Stimulated activated CD8-positive, alpha-beta memory T cell treated with anti-CD3 and anti-CD28 coated beads, Interleukin-15, amount 100 ng/mL, for 1 hour (primary cell): ENCODE measurements at regions not wholly inside any gene's neighbourhood (a gene's known extent, or its start where the extent isn't known, plus 50 kb on each side); places are given as distances from the start of the nearest gene placed in this dataset.
"Not testable (repeated sequence)": the region's sequence is repeated elsewhere in the genome, so short reads cannot be mapped to it uniquely, and the experiment has no call there.

ENCODE experiments used
- DNase-seq: peaks from one replicate; pipeline ENCODE4 v3.0.0-alpha.2; 2020; ENCODE audit warnings: low read depth

DNA sequence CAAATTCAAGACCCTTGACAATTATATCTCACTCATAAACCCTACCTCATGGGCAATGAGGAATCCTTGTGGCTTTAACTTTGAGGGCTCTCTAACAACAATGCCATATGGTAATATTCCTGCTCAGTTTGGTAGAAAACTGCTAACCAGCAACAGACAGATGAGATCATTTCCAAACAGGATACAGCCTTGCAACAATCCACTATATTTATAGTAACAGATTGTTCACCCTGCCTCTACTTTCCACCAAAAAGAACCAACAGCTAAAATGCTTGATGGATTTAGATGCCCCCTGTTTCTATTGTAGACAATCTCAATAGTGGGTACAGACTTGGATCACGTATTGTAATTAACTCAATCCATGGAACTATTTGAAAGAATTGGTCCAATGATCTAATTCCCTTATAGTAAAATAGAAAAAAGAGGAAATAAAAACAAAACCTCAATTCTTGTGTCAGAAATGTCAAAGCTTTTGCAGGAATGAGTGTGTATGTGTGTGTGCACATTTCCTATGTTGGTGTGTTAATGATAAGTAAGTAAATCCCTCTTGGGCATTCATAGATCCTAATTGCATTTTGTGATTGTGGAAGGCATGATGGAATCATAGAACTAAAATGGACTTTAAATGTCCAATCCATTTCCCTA is 100.0 kb upstream of the EDEM3 start:
- no peak for DNase-seq

- no peak for DNase-seq
Measured at GRCh38 chr1:184854036-184854435, 99.4 kb upstream of the EDEM3 start.

DNA sequence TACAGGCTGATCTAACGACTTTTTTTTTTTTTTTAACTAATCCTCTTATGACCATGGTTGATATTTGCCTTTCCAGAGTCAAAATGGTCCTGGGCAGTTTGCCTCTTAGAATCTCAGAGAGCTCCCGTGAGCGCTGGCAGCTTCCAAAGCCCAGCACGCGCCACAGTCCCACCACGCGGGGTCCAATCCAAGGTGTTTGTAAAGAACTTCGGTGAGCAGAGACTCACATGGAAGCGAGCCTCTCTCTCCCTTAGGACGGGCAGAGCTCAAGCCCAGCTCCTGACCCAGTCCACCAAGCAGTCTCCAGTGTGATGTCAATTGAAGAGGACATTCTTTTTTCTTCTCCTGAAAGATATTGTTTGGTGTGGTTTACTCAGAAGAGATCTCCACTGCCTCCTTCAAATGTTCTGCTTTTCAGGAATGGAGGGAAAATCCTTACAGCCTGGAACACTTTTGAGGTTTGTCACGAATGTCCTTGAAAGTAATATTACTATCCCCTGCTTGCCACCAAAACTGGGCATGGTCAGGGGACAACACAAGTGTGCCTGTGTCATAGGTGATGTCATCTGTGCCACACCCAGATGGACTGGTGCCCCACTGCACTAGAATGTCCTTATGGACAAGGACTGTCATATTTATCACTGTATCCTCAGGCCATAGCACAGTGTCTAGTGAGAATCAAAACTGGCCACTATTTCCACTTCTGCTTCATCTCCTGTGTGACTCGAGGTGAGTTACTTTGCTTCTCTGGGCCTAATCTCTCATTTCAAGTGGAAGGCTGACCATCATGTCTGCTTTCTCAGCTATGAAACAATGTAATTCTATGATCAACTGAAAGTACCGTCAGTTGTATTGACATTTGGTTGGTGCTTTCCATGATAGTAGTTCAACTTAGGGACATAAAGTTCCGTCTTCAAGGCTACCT is 97.4 kb upstream of the EDEM3 start:
- no peak for DNase-seq

- DNase-seq, result peak; percentile 44
Measured at GRCh38 chr1:184843732-184844495, 89.3 kb upstream of the EDEM3 start.

DNA sequence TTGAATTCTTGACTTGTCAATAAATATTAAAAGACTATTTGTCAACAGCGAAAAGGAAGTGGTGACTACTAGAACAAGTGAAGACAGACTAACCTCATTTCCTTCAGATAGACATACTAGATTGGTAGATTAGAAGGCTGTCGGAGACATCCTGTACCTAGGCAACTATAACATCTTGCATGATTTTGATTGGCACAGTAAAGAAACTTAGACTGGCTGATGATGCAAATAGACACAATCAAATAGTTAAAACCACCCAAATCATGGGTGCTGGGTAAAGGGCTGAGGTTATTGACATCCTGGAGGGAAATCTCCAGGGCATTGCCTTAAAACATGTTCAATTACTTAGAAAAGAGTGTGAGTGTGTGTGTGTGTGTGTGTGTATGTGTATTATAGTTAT is 85.9 kb upstream of the EDEM3 start:
- no peak for DNase-seq

GRCh38 chr1:184838504-184838951 is 83.9 kb upstream of the EDEM3 start:
- DNase-seq, result no peak

GRCh38 chr1:184836934-184837895 is 82.6 kb upstream of the EDEM3 start:
- no peak for DNase-seq

GRCh38 chr1:184836141-184836540 is 81.5 kb upstream of the EDEM3 start:
- DNase-seq, result no peak

- not testable (repeated sequence) for DNase-seq
Measured at GRCh38 chr1:184833994-184834393, 79.3 kb upstream of the EDEM3 start.

DNA sequence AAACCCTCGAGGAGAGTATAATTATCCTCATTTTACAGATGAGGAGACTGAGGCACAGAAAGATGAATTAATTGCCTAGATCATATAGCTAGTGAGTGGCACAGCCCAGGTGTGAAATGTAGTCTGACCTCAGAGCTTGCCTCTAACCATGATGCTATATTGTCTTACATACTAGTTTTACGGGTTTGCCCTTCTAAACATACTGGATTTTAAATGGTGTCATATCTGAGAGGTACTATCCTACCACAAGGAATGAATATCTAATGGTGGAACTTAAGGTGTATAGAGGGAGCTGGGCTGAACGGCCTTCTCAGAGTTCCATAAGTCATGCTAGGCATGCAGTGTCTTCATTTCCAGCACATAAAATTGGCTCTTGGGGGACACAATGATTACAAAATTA is 77.9 kb upstream of the EDEM3 start:
- no peak for DNase-seq

GRCh38 chr1:184829496-184829895 is 74.8 kb upstream of the EDEM3 start:
- DNase-seq, result not testable (repeated sequence)

GRCh38 chr1:184828369-184828717 is 73.7 kb upstream of the EDEM3 start:
- no peak for DNase-seq

GRCh38 chr1:184827600-184828368 is 73.1 kb upstream of the EDEM3 start:
- no peak for DNase-seq

GRCh38 chr1:184826001-184826400 is 71.3 kb upstream of the EDEM3 start:
- DNase-seq, result no peak

DNA sequence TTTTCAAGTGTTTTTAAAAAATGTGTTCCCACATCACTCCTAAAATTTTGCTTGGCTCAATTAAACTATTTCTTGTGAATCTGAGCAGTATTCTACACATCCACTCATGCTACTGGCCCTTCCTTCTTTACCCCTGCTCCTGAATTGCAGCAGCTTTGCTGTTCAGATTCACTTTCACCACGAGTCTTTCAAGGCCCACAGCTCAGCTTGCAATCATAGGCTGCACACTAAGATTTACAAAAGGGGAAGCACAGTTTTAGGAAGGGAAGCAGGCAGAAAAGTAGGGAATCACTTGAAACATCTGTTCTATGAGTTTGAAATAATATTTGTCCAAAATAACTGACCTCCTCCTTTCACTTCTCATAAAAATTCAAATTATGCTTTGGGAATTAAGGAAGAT is 70.9 kb upstream of the EDEM3 start:
- no peak for DNase-seq

GRCh38 chr1:184824691-184825323 is 70.1 kb upstream of the EDEM3 start:
- no peak for DNase-seq

DNA sequence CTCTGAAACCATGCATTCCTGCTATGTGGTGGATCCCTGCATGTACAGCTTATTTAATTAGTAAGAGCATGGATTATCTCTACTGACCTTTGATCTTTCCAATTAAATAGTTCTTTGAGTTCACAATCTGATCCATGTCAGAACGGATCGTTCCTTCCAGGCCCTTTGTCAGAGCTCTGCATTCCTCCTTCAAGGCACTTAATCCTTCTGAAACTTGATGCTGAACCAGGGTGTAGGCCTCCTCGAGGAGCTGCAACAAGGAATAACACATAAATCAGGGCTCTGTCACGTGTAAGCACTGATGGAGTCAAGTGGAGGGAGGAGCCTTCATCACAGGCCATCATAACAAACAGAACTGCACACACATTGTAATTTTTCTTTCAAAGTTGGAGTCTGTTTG is 68.4 kb upstream of the EDEM3 start:
- DNase-seq, result no peak

GRCh38 chr1:184822267-184822666 is 67.6 kb upstream of the EDEM3 start:
- DNase-seq, result no peak

DNA sequence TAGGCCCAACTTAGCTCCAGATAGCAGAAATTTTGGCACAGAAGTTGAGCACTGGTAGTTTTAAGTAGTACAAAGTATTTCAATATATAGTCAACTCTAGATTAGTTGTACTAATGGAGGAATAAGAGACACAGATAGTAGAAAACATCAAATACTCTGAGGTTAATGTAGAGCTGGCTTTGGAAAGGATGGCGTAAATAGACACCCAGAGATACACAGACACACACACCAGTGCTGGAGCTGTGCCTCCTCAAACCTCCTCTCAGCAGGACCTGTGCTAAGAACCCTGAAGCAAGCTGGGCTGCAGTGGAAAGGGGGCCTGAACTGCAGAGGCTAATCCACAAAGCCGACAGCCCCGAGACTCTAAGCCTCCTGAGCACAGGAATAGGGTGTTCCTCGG is 67.0 kb upstream of the EDEM3 start:
- DNase-seq, result no peak

- no peak for DNase-seq
Measured at GRCh38 chr1:184820956-184821355, 66.3 kb upstream of the EDEM3 start.
